ENCODE measurements at regions not wholly inside any gene's neighbourhood (a gene's known extent, or its start where the extent isn't known, plus 50 kb on each side); places are given as distances from the start of the nearest gene placed in this dataset.

DNA sequence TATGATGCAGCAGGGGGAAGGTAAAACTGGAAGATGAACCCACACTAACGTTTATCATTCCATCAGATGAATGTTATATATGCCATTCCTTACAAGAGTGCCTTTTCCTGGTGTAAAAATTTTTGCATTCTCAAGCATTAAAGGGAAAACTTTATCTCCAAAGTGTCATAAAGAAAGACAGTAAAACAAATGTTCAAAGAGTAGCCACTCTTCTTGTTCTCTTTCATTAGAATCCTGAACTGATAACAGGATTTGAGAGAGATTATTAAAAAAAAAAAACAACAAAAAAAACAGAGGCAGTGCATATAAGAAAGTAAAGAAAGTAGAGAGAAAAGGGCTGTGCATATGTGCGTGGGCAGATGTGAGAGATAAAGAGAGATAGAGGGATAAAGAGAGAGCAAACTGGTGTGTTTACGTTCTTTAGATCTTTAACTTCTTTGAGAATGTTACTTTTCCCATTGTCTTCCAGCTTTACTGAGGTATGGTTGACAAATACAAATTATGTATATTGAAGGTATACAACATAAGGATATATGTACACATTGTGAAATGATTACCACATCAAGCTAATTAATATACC is 275.4 kb downstream of the HS3ST1 start:
- TF ChIP-seq, protein P1, sequence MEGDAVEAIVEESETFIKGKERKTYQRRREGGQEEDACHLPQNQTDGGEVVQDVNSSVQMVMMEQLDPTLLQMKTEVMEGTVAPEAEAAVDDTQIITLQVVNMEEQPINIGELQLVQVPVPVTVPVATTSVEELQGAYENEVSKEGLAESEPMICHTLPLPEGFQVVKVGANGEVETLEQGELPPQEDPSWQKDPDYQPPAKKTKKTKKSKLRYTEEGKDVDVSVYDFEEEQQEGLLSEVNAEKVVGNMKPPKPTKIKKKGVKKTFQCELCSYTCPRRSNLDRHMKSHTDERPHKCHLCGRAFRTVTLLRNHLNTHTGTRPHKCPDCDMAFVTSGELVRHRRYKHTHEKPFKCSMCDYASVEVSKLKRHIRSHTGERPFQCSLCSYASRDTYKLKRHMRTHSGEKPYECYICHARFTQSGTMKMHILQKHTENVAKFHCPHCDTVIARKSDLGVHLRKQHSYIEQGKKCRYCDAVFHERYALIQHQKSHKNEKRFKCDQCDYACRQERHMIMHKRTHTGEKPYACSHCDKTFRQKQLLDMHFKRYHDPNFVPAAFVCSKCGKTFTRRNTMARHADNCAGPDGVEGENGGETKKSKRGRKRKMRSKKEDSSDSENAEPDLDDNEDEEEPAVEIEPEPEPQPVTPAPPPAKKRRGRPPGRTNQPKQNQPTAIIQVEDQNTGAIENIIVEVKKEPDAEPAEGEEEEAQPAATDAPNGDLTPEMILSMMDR (IDR thresholded peaks at IDR 0.05), result no peak
- no peak for TF ChIP-seq POLR2A (IDR thresholded peaks at IDR 0.05)

All from adrenal gland (tissue), 5 donors.